ENCODE measurements at regions not wholly inside any gene's neighbourhood (a gene's known extent, or its start where the extent isn't known, plus 50 kb on each side); places are given as distances from the start of the nearest gene placed in this dataset.

GRCh38 chr15:70190965-70191364 lies 93.2 kb upstream of the TLE3 start:
- no peak for DNase-seq

GRCh38 chr15:70189826-70190695 lies 92.3 kb upstream of the TLE3 start:
- no peak for DNase-seq

GRCh38 chr15:70188286-70188685 lies 90.6 kb upstream of the TLE3 start:
- DNase-seq = no peak

- DNase-seq = no peak
Observed at GRCh38 chr15:70187331-70187730, 89.6 kb upstream of the TLE3 start.

- no peak for DNase-seq
Observed at GRCh38 chr15:70186152-70186551, 88.4 kb upstream of the TLE3 start.

GRCh38 chr15:70185251-70185711 lies 87.6 kb upstream of the TLE3 start:
- no peak for DNase-seq

GRCh38 chr15:70182858-70183695 lies 85.4 kb upstream of the TLE3 start:
- DNase-seq = no peak

GRCh38 chr15:70181626-70182255 lies 84.0 kb upstream of the TLE3 start:
- DNase-seq = no peak

GRCh38 chr15:70180186-70180875 lies 82.6 kb upstream of the TLE3 start:
- no peak for DNase-seq

- DNase-seq = no peak
Observed at GRCh38 chr15:70179309-70179892, 81.7 kb upstream of the TLE3 start.

- no peak for DNase-seq
Observed at GRCh38 chr15:70178335-70179084, 80.8 kb upstream of the TLE3 start.

GRCh38 chr15:70172566-70173225 lies 75.0 kb upstream of the TLE3 start:
- DNase-seq = no peak

- DNase-seq = no peak
Observed at GRCh38 chr15:70172124-70172523, 74.4 kb upstream of the TLE3 start.

- no peak for DNase-seq
Observed at GRCh38 chr15:70171256-70171886, 73.7 kb upstream of the TLE3 start.

GRCh38 chr15:70170096-70170699 lies 72.5 kb upstream of the TLE3 start:
- DNase-seq = no peak

GRCh38 chr15:70169147-70169546 lies 71.4 kb upstream of the TLE3 start:
- DNase-seq = no peak

- no peak for DNase-seq
Observed at GRCh38 chr15:70167155-70167554, 69.4 kb upstream of the TLE3 start.

GRCh38 chr15:70166506-70167087 lies 68.9 kb upstream of the TLE3 start:
- no peak for DNase-seq

GRCh38 chr15:70165716-70166284 lies 68.1 kb upstream of the TLE3 start:
- DNase-seq = no peak

Measured in CD4-positive, alpha-beta T cell treated with Interferon gamma for 1 hour (primary cell).